Small intestine (tissue), 7 donors: ENCODE measurements at regions not wholly inside any gene's neighbourhood (a gene's known extent, or its start where the extent isn't known, plus 50 kb on each side); places are given as distances from the start of the nearest gene placed in this dataset.

Source experiments
- DNase-seq, 2 donors: peaks; one replicate each; pipeline versions ENCODE4 v3.0.0 to v3.0.0-alpha.2; 2013
- FAIRE-seq: peaks from 2 replicates; lab custom pipeline; 2012; peaks lifted over from hg19 to GRCh38; lab: Jason Lieb, UNC
- H3K27ac ChIP-seq, 3 donors: one replicate each; pipeline ENCODE4 v1.5.1; 2013; ENCODE audit warnings: low read length in 2 of 3, mild to moderate bottlenecking in 2 of 3, control low read depth in 1 of 3, inconsistent platforms in 1 of 3, low read depth in 1 of 3, moderate library complexity in 1 of 3
- H3K27me3 ChIP-seq, 3 donors: one replicate each; pipeline ENCODE4 v1.6.1; 2013; ENCODE audit warnings: low read length in 3 of 3, inconsistent platforms in 1 of 3; ENCODE audit not compliant: control insufficient read depth in 3 of 3, insufficient read depth in 3 of 3
- H3K36me3 ChIP-seq, 3 donors: one replicate each; pipeline ENCODE4 v1.6.1; 2013; ENCODE audit warnings: low read length in 3 of 3, inconsistent platforms in 1 of 3, low read depth in 1 of 3, mild to moderate bottlenecking in 1 of 3, moderate library complexity in 1 of 3; ENCODE audit not compliant: control insufficient read depth in 3 of 3, insufficient read depth in 2 of 3
- H3K4me1 ChIP-seq, 3 donors: one replicate each; pipeline ENCODE4 v1.6.1; 2013; ENCODE audit warnings: low read length in 2 of 3, inconsistent platforms in 1 of 3, low read depth in 1 of 3, mild to moderate bottlenecking in 1 of 3, moderate library complexity in 1 of 3; ENCODE audit not compliant: control insufficient read depth in 3 of 3, insufficient read depth in 2 of 3
- H3K4me3 ChIP-seq, 3 donors: one replicate each; pipeline ENCODE4 v1.5.1; 2013; ENCODE audit warnings: low read length in 3 of 3, control low read depth in 1 of 3, inconsistent platforms in 1 of 3, low read depth in 1 of 3, mild to moderate bottlenecking in 1 of 3, moderate library complexity in 1 of 3
- H3K9me3 ChIP-seq, 2 donors: one replicate each; pipeline ENCODE4 v1.6.1; 2013; ENCODE audit warnings: low read depth in 1 of 2, low read length in 1 of 2; ENCODE audit not compliant: control insufficient read depth in 2 of 2, insufficient read depth in 1 of 2
- WGBS, 3 donors: extraction: QIAGEN DNeasy Blood & Tissue Kit; methylation state at CpG; one replicate each; pipeline ENCODE4 v1.1.7; 2013; 5-methylcytosine and 5-hydroxymethylcytosine counted together
- donor health status: healthy with polysubstance abuse.
- donor health status: control.
- donor health status: control.
- donor health status: Bipolar disorder and iron deficiency.
- donor health status: healthy.

GRCh38 chr14:29462772-29463171 is 464.9 kb downstream of the PRKD1 start:
- H3K4me1 ChIP-seq, result no peaks in the 10 kb centered on the region
- H3K27ac ChIP-seq, result no peak overlapping the region
- H3K9me3 ChIP-seq, result no peaks in the 10 kb centered on the region
- H3K36me3 ChIP-seq, result no peaks in the 10 kb centered on the region
- DNase-seq (no peak), FAIRE-seq (no peak)
- H3K4me3 ChIP-seq, result no peak overlapping the region
- 93 to 96% (median 95%) methylated on average over 2 of the region's 2 CpGs for WGBS, 3 donors
- H3K27me3 ChIP-seq, result no peaks in the 10 kb centered on the region

GRCh38 chr14:29463727-29464395 is 463.8 kb downstream of the PRKD1 start:
- Histone ChIP-seq H3K36me3 (no peaks in the 10 kb centered on the region), H3K27ac (no peak overlapping the region), H3K4me1 (no peaks in the 10 kb centered on the region), H3K27me3 (no peaks in the 10 kb centered on the region), H3K9me3 (no peaks in the 10 kb centered on the region), H3K4me3 (no peak overlapping the region)
- FAIRE-seq, result no peak
- WGBS, 3 donors, result 37 to 39% (median 38%) methylated on average over 6 of the region's 6 CpGs
- peak in 1 of 2 donors; percentile 13 for DNase-seq

- no peaks in the 10 kb centered on the region for H3K27me3 ChIP-seq
- H3K9me3 ChIP-seq, result no peaks in the 10 kb centered on the region
- WGBS, 3 donors, result 50 to 84% (median 63%) methylated on average over 2 of the region's 2 CpGs
- H3K36me3 ChIP-seq, result no peaks in the 10 kb centered on the region
- no peaks in the 10 kb centered on the region for H3K4me1 ChIP-seq
- DNase-seq (no peak), FAIRE-seq (no peak)
- no peak overlapping the region for H3K4me3 ChIP-seq
- H3K27ac ChIP-seq, result no peak overlapping the region
These were observed 462.6 kb downstream of the PRKD1 start for GRCh38 chr14:29465095-29465494.

GRCh38 chr14:29475641-29476040 is 452.0 kb downstream of the PRKD1 start:
- Histone ChIP-seq H3K4me1 (no peaks in the 10 kb centered on the region), H3K4me3 (no peak overlapping the region), H3K27ac (no peak overlapping the region), H3K27me3 (peaks cover 0 to 2% (median 0%) of the 10 kb centered on the region in 3 donors), H3K36me3 (no peaks in the 10 kb centered on the region), H3K9me3 (no peaks in the 10 kb centered on the region)
- no peak for FAIRE-seq
- DNase-seq, result no peak

GRCh38 chr14:29486132-29486531 is 441.5 kb downstream of the PRKD1 start:
- no peaks in the 10 kb centered on the region for H3K27me3 ChIP-seq
- 82 to 84% (median 83%) methylated on average over 4 of the region's 4 CpGs for WGBS, 3 donors
- H3K36me3 ChIP-seq, result no peaks in the 10 kb centered on the region
- FAIRE-seq (no peak), DNase-seq (no peak)
- H3K9me3 ChIP-seq, result no peaks in the 10 kb centered on the region
- no peak overlapping the region for H3K4me3 ChIP-seq
- no peaks in the 10 kb centered on the region for H3K4me1 ChIP-seq
- no peak overlapping the region for H3K27ac ChIP-seq

GRCh38 chr14:29489911-29490425 is 437.7 kb downstream of the PRKD1 start:
- Histone ChIP-seq H3K27ac (no peak overlapping the region), H3K36me3 (no peaks in the 10 kb centered on the region), H3K4me3 (no peak overlapping the region), H3K27me3 (no peaks in the 10 kb centered on the region), H3K9me3 (no peaks in the 10 kb centered on the region), H3K4me1 (no peaks in the 10 kb centered on the region)
- WGBS, 3 donors, result 74 to 88% (median 77%) methylated on average over 4 of the region's 4 CpGs
- DNase-seq, result no peak
- no peak for FAIRE-seq

GRCh38 chr14:29493849-29494248 is 433.8 kb downstream of the PRKD1 start:
- DNase-seq (no peak), FAIRE-seq (no peak)
- no peaks in the 10 kb centered on the region for H3K9me3 ChIP-seq
- H3K36me3 ChIP-seq, result no peaks in the 10 kb centered on the region
- H3K4me3 ChIP-seq, result no peak overlapping the region
- no peak overlapping the region for H3K27ac ChIP-seq
- H3K4me1 ChIP-seq, result no peaks in the 10 kb centered on the region
- 51 to 65% (median 58%) methylated on average over 4 of the region's 4 CpGs for WGBS, 3 donors
- no peaks in the 10 kb centered on the region for H3K27me3 ChIP-seq

GRCh38 chr14:29494312-29494711 is 433.3 kb downstream of the PRKD1 start:
- no peaks in the 10 kb centered on the region for H3K36me3 ChIP-seq
- no peak for FAIRE-seq
- no peaks in the 10 kb centered on the region for H3K9me3 ChIP-seq
- H3K27me3 ChIP-seq, result no peaks in the 10 kb centered on the region
- H3K4me1 ChIP-seq, result no peaks in the 10 kb centered on the region
- 64 to 71% (median 66%) methylated on average over 1 of the region's 1 CpG for WGBS, 3 donors
- H3K4me3 ChIP-seq, result no peak overlapping the region
- no peak for DNase-seq
- H3K27ac ChIP-seq, result no peak overlapping the region

GRCh38 chr14:29503903-29504302 is 423.7 kb downstream of the PRKD1 start:
- no peak for FAIRE-seq
- Histone ChIP-seq H3K9me3 (peaks cover 0 to 5% of the 10 kb centered on the region in 2 donors), H3K36me3 (no peaks in the 10 kb centered on the region), H3K4me1 (no peaks in the 10 kb centered on the region), H3K27me3 (no peaks in the 10 kb centered on the region), H3K27ac (no peak overlapping the region), H3K4me3 (no peak overlapping the region)
- DNase-seq, result no peak
